H9 (cell line): ENCODE measurements at regions not wholly inside any gene's neighbourhood (a gene's known extent, or its start where the extent isn't known, plus 50 kb on each side); places are given as distances from the start of the nearest gene placed in this dataset.

Source experiments
- DNase-seq: peaks from one replicate; pipeline ENCODE4 v3.0.0-alpha.2; 2017
- H2AFZ ChIP-seq: one replicate; pipeline ENCODE4 v1.6.1; 2013; ENCODE audit warnings: mild to moderate bottlenecking, low read length, control low read depth, moderate library complexity
- H2AK5ac ChIP-seq: 2 replicates; pipeline ENCODE4 v1.6.1; 2013; ENCODE audit warnings: low read length, control low read depth, mixed read lengths; ENCODE audit not compliant: insufficient read length
- H2BK120ac ChIP-seq: one replicate; pipeline ENCODE4 v1.6.1; 2013; ENCODE audit warnings: low read depth, mild to moderate bottlenecking, low read length, control low read depth, inconsistent platforms; ENCODE audit not compliant: poor library complexity, severe bottlenecking
- H2BK12ac ChIP-seq: 2 replicates; pipeline ENCODE4 v1.6.1; 2013; ENCODE audit warnings: low read length, control low read depth, mixed read lengths, low read depth; ENCODE audit not compliant: insufficient read length
- H2BK15ac ChIP-seq: 2 replicates; pipeline ENCODE4 v1.6.1; 2013; ENCODE audit warnings: low read depth, low read length, control low read depth
- H2BK20ac ChIP-seq: one replicate; pipeline ENCODE4 v1.6.1; 2013; ENCODE audit warnings: low read depth, mild to moderate bottlenecking, low read length, control low read depth, inconsistent platforms; ENCODE audit not compliant: poor library complexity, severe bottlenecking
- H2BK5ac ChIP-seq: 2 replicates; pipeline ENCODE4 v1.6.1; 2013; ENCODE audit warnings: low read length, control low read depth, mixed read lengths; ENCODE audit not compliant: insufficient read length
- H3K14ac ChIP-seq: 2 replicates; pipeline ENCODE4 v1.6.1; 2013; ENCODE audit warnings: low read length, control low read depth; ENCODE audit not compliant: insufficient read depth
- H3K18ac ChIP-seq: 2 replicates; pipeline ENCODE4 v1.6.1; 2013; ENCODE audit warnings: low read depth, mild to moderate bottlenecking, mixed read lengths, low read length, control low read depth; ENCODE audit not compliant: insufficient read length
- H3K23ac ChIP-seq: 2 replicates; pipeline ENCODE4 v1.6.1; 2013; ENCODE audit warnings: low read length, control low read depth, mixed read lengths, low read depth; ENCODE audit not compliant: insufficient read length
- H3K23me2 ChIP-seq: 2 replicates; pipeline ENCODE4 v1.6.1; 2013; ENCODE audit warnings: low read depth, mild to moderate bottlenecking, mixed read lengths, low read length, control low read depth; ENCODE audit not compliant: insufficient read length, poor library complexity, severe bottlenecking
- H3K27ac ChIP-seq: 2 replicates; pipeline ENCODE4 v1.5.1; 2013; ENCODE audit warnings: low read length, control low read depth, mixed read lengths, low read depth; ENCODE audit not compliant: insufficient read length
- H3K27me3 ChIP-seq: 2 replicates; pipeline ENCODE4 v1.6.1; 2013; ENCODE audit warnings: low read length, control low read depth, inconsistent platforms; ENCODE audit not compliant: insufficient read depth
- H3K4ac ChIP-seq: 2 replicates; pipeline ENCODE4 v1.6.1; 2013; ENCODE audit warnings: low read depth, mild to moderate bottlenecking, control low read depth, inconsistent platforms, low read length, moderate library complexity
- H3K4me1 ChIP-seq: 2 replicates; pipeline ENCODE4 v1.6.1; 2013; ENCODE audit warnings: low read length, control low read depth, inconsistent platforms; ENCODE audit not compliant: insufficient read depth
- H3K4me2 ChIP-seq: 2 replicates; pipeline ENCODE4 v1.6.1; 2013; ENCODE audit warnings: low read length, control low read depth, mixed read lengths; ENCODE audit not compliant: insufficient read length, insufficient read depth
- H3K56ac ChIP-seq: 2 replicates; pipeline ENCODE4 v1.6.1; 2013; ENCODE audit warnings: low read depth, mild to moderate bottlenecking, mixed read lengths, low read length, control low read depth; ENCODE audit not compliant: insufficient read length
- H3K79me1 ChIP-seq: 2 replicates; pipeline ENCODE4 v1.6.1; 2013; ENCODE audit warnings: low read depth, mild to moderate bottlenecking, moderate library complexity, low read length, control low read depth, inconsistent platforms; ENCODE audit not compliant: insufficient read depth, poor library complexity, severe bottlenecking
- H3K79me2 ChIP-seq: 2 replicates; pipeline ENCODE4 v1.6.1; 2013; ENCODE audit warnings: low read length, control low read depth, inconsistent platforms; ENCODE audit not compliant: insufficient read depth
- H3K9ac ChIP-seq: 2 replicates; pipeline ENCODE4 v1.6.1; 2013; ENCODE audit warnings: low read length, control low read depth, mixed read lengths; ENCODE audit not compliant: insufficient read length; ENCODE audit errors: extremely low read depth
- H3K9me3 ChIP-seq: one replicate; pipeline ENCODE4 v1.6.1; 2013; ENCODE audit warnings: low read depth, low read length, inconsistent platforms; ENCODE audit not compliant: control insufficient read depth
- H3T11ph ChIP-seq: one replicate; pipeline ENCODE4 v1.6.1; 2013; ENCODE audit warnings: mild to moderate bottlenecking, low read length, control low read depth, inconsistent platforms
- H4K20me1 ChIP-seq: one replicate; pipeline ENCODE4 v1.6.1; 2013; ENCODE audit not compliant: control insufficient read depth, insufficient read length, insufficient read depth
- H4K5ac ChIP-seq: 2 replicates; pipeline ENCODE4 v1.6.1; 2013; ENCODE audit warnings: low read depth, mild to moderate bottlenecking, mixed read lengths, low read length, control low read depth; ENCODE audit not compliant: insufficient read length
- H4K8ac ChIP-seq: replicated peaks from 2 replicates; pipeline ENCODE4 v1.6.1; 2013; ENCODE audit warnings: low read length, control low read depth, mixed read lengths, low read depth; ENCODE audit not compliant: insufficient read length
- H4K91ac ChIP-seq: 2 replicates; pipeline ENCODE4 v1.6.1; 2013; ENCODE audit warnings: low read depth, mild to moderate bottlenecking, moderate library complexity, mixed read lengths, low read length, control low read depth; ENCODE audit not compliant: insufficient read length
- H3K27ac Mint-ChIP-seq, 3 experiments: 2 replicates in 2 of 3; 3 replicates in 1 of 3; pipeline ENCODE4 v1.8.0; 2020 to 2021; ENCODE audit warnings: mixed read lengths in 3 of 3, mild to moderate bottlenecking in 1 of 3, moderate library complexity in 1 of 3
- H3K27me3 Mint-ChIP-seq: 2 replicates; pipeline ENCODE4 v1.8.0; 2021; ENCODE audit warnings: low read depth, mild to moderate bottlenecking, moderate library complexity, mixed read lengths
- H3K36me3 Mint-ChIP-seq, 3 experiments: 2 replicates in 2 of 3; 3 replicates in 1 of 3; pipeline ENCODE4 v1.8.0; 2020 to 2021; ENCODE audit warnings: low read depth in 3 of 3, mixed read lengths in 3 of 3; ENCODE audit not compliant: insufficient read depth in 1 of 3
- H3K4me1 Mint-ChIP-seq, 2 experiments: 2 replicates each; pipeline ENCODE4 v1.8.0; 2020; ENCODE audit warnings: mixed read lengths in 2 of 2
- H3K4me3 Mint-ChIP-seq, 2 experiments: 2 replicates in 1 of 2; 3 replicates in 1 of 2; pipeline ENCODE4 v1.8.0; 2020 to 2021; ENCODE audit warnings: mild to moderate bottlenecking in 2 of 2, mixed read lengths in 2 of 2, moderate library complexity in 1 of 2
- H3K9me3 Mint-ChIP-seq, 2 experiments: 2 replicates in 1 of 2; 3 replicates in 1 of 2; pipeline ENCODE4 v1.8.0; 2020; ENCODE audit warnings: mild to moderate bottlenecking in 2 of 2, mixed read lengths in 2 of 2, moderate library complexity in 1 of 2
- WGBS: extraction: QIAGEN DNeasy Blood & Tissue Kit; methylation state at CpG from one replicate; pipeline ENCODE4 v1.1.7; 2013; ENCODE audit warnings: missing lambda C conversion rate, low lambda C conversion rate, mixed read lengths; ENCODE audit not compliant: insufficient read length; ENCODE audit errors: extremely low coverage; 5-methylcytosine and 5-hydroxymethylcytosine counted together
- TF ChIP-seq, protein P1 (sequence below): fragments of 200-600 bp; sonication (generic); conservative IDR thresholded peaks from 3 replicates; pipeline ENCODE4 v1.8.0; 2021; ENCODE audit warnings: antibody characterized with exemption, mild to moderate bottlenecking

DNA sequence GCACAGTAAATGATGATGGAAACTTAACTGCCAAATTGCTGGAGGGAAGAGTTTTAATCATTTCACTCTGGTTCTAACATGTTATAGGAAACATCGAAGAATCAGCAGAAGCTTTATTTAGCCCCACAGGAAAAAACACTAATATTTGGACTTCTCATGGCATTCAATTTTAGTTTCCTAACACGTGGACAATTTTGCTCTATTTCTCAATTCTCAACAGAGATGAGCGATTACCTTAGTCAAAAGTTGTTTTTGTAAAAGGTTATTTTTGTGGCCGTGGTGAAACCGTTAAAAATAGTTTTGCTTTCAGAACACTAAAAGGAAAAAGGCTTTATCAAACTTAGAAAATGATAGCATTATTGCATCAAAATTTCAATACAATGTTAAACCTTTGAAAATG lies 235.2 kb downstream of the PLK2 start:
- Histone ChIP-seq H3K27ac (no peak overlapping the region), H3K27me3 (no peaks in the 10 kb centered on the region), H3K4me1 (no peaks in the 10 kb centered on the region), H2BK5ac (no peak overlapping the region), H3K9me3 (no peaks in the 10 kb centered on the region), H3K14ac (no peak overlapping the region), H3K23me2 (no peaks in the 10 kb centered on the region), H2BK12ac (no peak overlapping the region), H3K23ac (no peak overlapping the region), H3K79me1 (no peaks in the 10 kb centered on the region), H4K20me1 (no peaks in the 10 kb centered on the region), H2AK5ac (no peak overlapping the region), H4K91ac (no peak overlapping the region), H3T11ph (no peak overlapping the region), H3K4ac (no peak overlapping the region), H3K18ac (no peak overlapping the region), H3K9ac (no peak overlapping the region), H3K56ac (no peak overlapping the region), H4K5ac (no peak overlapping the region), H2BK15ac (no peak overlapping the region), H3K79me2 (no peaks in the 10 kb centered on the region), H2AFZ (no peak overlapping the region), H2BK20ac (no peak overlapping the region), H4K8ac (no peak overlapping the region), H3K4me2 (no peak overlapping the region), H2BK120ac (no peak overlapping the region)
- DNase-seq: no peak
- Mint-ChIP-seq H3K27me3 (no peaks in the 10 kb centered on the region), H3K27ac (no peak overlapping the region), H3K4me3 (no peak overlapping the region), H3K36me3 (no peaks in the 10 kb centered on the region; a peak in 1 of 7 replicates), H3K9me3 (peaks cover 0 to 2% of the 10 kb centered on the region in 2 experiments; a peak in 1 of 5 replicates), H3K4me1 (no peaks in the 10 kb centered on the region)
- WGBS: no CpG with 5 or more reads among the region's 5 CpGs
- TF ChIP-seq, protein P1, sequence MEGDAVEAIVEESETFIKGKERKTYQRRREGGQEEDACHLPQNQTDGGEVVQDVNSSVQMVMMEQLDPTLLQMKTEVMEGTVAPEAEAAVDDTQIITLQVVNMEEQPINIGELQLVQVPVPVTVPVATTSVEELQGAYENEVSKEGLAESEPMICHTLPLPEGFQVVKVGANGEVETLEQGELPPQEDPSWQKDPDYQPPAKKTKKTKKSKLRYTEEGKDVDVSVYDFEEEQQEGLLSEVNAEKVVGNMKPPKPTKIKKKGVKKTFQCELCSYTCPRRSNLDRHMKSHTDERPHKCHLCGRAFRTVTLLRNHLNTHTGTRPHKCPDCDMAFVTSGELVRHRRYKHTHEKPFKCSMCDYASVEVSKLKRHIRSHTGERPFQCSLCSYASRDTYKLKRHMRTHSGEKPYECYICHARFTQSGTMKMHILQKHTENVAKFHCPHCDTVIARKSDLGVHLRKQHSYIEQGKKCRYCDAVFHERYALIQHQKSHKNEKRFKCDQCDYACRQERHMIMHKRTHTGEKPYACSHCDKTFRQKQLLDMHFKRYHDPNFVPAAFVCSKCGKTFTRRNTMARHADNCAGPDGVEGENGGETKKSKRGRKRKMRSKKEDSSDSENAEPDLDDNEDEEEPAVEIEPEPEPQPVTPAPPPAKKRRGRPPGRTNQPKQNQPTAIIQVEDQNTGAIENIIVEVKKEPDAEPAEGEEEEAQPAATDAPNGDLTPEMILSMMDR: no peak
